Colonic mucosa (tissue), 4 donors: ENCODE measurements at regions not wholly inside any gene's neighbourhood (a gene's known extent, or its start where the extent isn't known, plus 50 kb on each side); places are given as distances from the start of the nearest gene placed in this dataset.

ENCODE experiments used
- DNase-seq: peaks from one replicate; pipeline ENCODE4 v3.0.0-alpha.2; 2020
- H3K27ac ChIP-seq: fragments of 200-600 bp; one replicate; pipeline ENCODE4 v1.8.0; 2021
- H3K27me3 ChIP-seq: fragments of 200-600 bp; one replicate; pipeline ENCODE4 v1.8.0; 2021
- H3K36me3 ChIP-seq: fragments of 200-600 bp; one replicate; pipeline ENCODE4 v1.8.0; 2021
- H3K4me1 ChIP-seq: fragments of 200-600 bp; one replicate; pipeline ENCODE4 v1.8.0; 2021; ENCODE audit warnings: mild to moderate bottlenecking
- H3K4me3 ChIP-seq: fragments of 200-600 bp; one replicate; pipeline ENCODE4 v1.8.0; 2021
- H3K9ac ChIP-seq, 2 donors: one replicate each; pipeline ENCODE4 v1.7.0; 2013; ENCODE audit warnings: control low read depth in 2 of 2, low read depth in 2 of 2, low read length in 2 of 2
- H3K9me3 ChIP-seq: fragments of 200-600 bp; one replicate; pipeline ENCODE4 v1.8.0; 2021
- intact Hi-C: fragments of 100-400 bp; cut with DNase I; formaldehyde crosslinking; loops from one replicate; pipeline ENCODE4 v1.14.1; 2022
- TF ChIP-seq, protein P1 (sequence below): fragments of 200-600 bp; IDR thresholded peaks from one replicate; pipeline ENCODE4 v1.8.0; 2022; ENCODE audit warnings: antibody characterized with exemption, mild to moderate bottlenecking
- donor health status: healthy.
- donor health status: DM: no; HTN: no; CAD: no.
- donor health status: DM: no; HTN: no; CAD: no.

DNA sequence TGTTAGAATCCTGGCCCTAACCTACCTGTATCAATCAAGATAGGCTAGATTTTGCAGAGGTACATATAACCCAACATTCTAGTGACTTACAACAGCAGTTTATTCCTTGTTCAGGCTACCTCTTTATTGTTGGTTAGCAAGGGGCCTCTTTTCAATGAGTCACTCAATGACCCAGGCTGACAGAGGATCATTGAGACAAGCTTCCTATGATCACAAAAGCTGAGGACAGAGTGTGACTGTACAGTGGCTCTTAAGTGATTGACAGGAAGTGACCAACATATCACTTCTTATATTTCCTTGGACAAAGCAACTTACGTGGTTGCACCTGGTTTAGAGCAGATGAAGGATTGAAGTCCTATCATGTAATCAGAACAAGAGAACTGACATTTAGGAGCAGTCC is 740.9 kb downstream of the FRK start:
- intact Hi-C loops = no loop called here
- Histone ChIP-seq H3K9ac (no peak overlapping the region), H3K36me3 (no peaks in the 10 kb centered on the region), H3K27me3 (no peaks in the 10 kb centered on the region), H3K4me3 (no peak overlapping the region), H3K4me1 (no peaks in the 10 kb centered on the region), H3K27ac (no peak overlapping the region), H3K9me3 (no peaks in the 10 kb centered on the region)
- DNase-seq = no peak
- TF ChIP-seq, protein P1, sequence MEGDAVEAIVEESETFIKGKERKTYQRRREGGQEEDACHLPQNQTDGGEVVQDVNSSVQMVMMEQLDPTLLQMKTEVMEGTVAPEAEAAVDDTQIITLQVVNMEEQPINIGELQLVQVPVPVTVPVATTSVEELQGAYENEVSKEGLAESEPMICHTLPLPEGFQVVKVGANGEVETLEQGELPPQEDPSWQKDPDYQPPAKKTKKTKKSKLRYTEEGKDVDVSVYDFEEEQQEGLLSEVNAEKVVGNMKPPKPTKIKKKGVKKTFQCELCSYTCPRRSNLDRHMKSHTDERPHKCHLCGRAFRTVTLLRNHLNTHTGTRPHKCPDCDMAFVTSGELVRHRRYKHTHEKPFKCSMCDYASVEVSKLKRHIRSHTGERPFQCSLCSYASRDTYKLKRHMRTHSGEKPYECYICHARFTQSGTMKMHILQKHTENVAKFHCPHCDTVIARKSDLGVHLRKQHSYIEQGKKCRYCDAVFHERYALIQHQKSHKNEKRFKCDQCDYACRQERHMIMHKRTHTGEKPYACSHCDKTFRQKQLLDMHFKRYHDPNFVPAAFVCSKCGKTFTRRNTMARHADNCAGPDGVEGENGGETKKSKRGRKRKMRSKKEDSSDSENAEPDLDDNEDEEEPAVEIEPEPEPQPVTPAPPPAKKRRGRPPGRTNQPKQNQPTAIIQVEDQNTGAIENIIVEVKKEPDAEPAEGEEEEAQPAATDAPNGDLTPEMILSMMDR = no peak

GRCh38 chr6:115310156-115310555 is 750.5 kb downstream of the FRK start:
- TF ChIP-seq, protein P1 = no peak
- Histone ChIP-seq H3K4me3 (no peak overlapping the region), H3K4me1 (no peaks in the 10 kb centered on the region), H3K9me3 (no peaks in the 10 kb centered on the region), H3K9ac (no peak overlapping the region), H3K27ac (no peak overlapping the region), H3K36me3 (no peaks in the 10 kb centered on the region), H3K27me3 (no peaks in the 10 kb centered on the region)
- no peak for DNase-seq
- intact Hi-C loops = no loop called here

DNA sequence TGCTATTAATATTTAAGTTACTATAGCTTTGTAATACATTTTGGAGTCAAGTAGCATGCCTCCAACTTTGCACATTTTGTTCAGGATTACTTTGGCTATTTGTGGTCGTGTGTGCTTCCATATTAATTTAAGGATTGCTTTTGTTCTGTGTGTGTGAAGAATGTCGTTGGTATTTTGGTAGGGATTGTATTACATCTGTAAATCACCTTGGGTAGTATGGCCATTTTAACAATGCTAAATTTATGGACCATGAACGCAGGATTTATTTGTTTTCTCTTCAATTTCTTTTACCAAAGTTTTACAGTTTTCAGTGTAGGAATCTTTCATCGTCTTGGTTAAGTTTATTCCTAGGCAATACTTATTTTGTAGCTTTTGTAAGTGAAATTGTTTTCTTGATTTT is 758.0 kb downstream of the FRK start:
- Histone ChIP-seq H3K36me3 (no peaks in the 10 kb centered on the region), H3K27ac (no peak overlapping the region), H3K4me3 (no peak overlapping the region), H3K9me3 (no peaks in the 10 kb centered on the region), H3K9ac (no peak overlapping the region), H3K4me1 (no peaks in the 10 kb centered on the region), H3K27me3 (no peaks in the 10 kb centered on the region)
- TF ChIP-seq, protein P1 = no peak
- intact Hi-C loops = no loop called here
- no peak for DNase-seq

DNA sequence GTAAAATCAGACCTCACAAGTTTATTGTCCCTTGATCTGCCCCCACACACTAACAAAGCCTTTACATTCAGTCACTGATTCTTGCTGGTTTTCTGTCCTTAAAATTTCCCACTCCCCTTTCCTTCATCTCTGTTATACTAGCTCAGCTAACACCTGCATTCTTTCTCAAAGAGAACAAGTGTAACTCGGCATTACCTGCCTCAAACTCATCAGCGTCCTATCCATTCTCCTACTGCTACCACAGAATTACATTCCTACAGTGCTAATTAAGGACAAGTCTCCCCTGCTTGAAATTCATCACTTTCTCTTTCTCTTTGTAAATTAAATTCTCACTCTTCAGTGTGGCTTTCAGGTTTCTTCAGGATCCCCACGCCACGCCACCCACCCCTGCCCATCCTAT is 773.2 kb downstream of the FRK start:
- Histone ChIP-seq H3K36me3 (no peaks in the 10 kb centered on the region), H3K4me3 (no peak overlapping the region), H3K9me3 (no peaks in the 10 kb centered on the region), H3K4me1 (no peaks in the 10 kb centered on the region), H3K27ac (no peak overlapping the region), H3K9ac (no peak overlapping the region), H3K27me3 (no peaks in the 10 kb centered on the region)
- intact Hi-C loops = no loop called here
- TF ChIP-seq, protein P1 = no peak
- DNase-seq = no peak

GRCh38 chr6:115276881-115277565 is 783.7 kb downstream of the FRK start:
- no peak overlapping the region for H3K27ac ChIP-seq
- H3K4me1 ChIP-seq = no peaks in the 10 kb centered on the region
- no peaks in the 10 kb centered on the region for H3K27me3 ChIP-seq
- no peaks in the 10 kb centered on the region for H3K9me3 ChIP-seq
- no peak overlapping the region for H3K4me3 ChIP-seq
- intact Hi-C loops = no loop called here
- TF ChIP-seq, protein P1 = no peak
- no peak overlapping the region for H3K9ac ChIP-seq
- H3K36me3 ChIP-seq = no peaks in the 10 kb centered on the region
- no peak for DNase-seq
